HCEC 1CT (cell line): ENCODE measurements at regions not wholly inside any gene's neighbourhood (a gene's known extent, or its start where the extent isn't known, plus 50 kb on each side); places are given as distances from the start of the nearest gene placed in this dataset.

Experiments
- DNase-seq: peaks from one replicate; pipeline ENCODE4 v3.0.0-alpha.2; 2017

DNA sequence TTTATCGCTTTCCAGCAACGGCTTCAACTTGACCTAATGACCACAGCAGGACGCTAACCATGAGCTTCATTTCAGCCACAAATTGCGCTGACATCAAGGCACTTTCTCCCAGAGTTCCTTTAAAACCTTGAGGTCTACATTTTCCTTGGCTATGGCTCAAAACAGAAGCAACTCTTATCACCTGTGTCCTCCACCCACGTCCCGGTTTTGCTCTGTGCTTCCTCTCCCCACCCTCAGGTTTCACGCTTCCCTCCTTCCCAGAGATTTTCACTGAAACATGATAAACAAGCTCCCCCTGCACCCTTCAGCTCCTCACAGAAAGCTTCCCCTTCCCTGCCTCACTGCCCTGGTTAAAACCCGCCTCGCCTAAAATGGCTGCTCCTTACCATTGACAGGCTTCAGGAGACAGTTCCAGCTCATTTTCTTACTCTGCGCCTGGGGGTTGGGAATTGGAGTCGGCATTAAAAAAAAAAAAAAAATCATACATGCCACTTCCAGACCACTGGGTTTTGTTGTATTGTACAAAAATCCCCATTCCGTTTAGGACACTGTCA is 229.5 kb downstream of the UBE3D start:
- DNase-seq: no peak

DNA sequence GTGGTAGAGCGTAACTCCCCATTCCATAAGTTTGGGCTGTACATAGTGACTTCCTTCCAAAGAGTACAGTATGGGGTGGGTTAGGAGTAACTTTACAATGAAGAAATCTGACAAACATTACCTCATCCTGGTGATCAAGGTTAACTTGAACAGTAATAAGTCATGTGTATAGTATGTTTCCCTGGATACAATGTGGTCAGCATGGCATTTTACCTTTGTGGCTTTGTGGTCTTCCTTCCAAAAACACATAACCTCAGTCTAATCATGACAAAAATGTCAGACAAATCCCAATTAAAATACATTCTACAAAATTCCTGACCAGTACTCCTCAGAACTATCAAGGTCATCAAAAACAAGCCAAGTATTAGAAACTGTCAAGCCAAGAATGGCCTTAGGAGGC is 225.1 kb downstream of the UBE3D start:
- DNase-seq: no peak

DNA sequence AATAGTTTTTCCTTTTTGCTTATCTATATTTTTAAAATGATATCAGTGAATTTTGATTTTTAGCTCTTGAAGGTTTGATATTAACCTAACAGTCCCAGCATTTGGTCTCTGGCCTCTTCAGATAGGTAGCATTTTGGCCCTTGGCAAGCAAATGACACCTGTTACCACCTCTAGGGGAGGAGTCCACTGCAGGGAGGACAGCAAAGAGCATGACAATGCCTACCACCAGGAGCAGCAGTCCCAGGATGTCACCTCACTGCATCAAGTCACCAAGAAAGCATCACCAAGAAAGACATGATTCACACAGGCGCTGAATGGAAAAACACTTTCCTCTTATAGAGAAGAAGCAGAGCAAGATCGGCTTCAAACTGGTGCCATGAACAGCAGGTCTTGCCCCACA is 224.3 kb downstream of the UBE3D start:
- DNase-seq: no peak
